Adipocyte (in vitro differentiated cells): ENCODE measurements at regions not wholly inside any gene's neighbourhood (a gene's known extent, or its start where the extent isn't known, plus 50 kb on each side); places are given as distances from the start of the nearest gene placed in this dataset.
A peak's percentile ranks its signal among the peaks of the same experiment; 100 is the strongest.
"Not testable (repeated sequence)": the region's sequence is repeated elsewhere in the genome, so short reads cannot be mapped to it uniquely, and the experiment has no call there.

ENCODE experiments used
- DNase-seq: peaks from one replicate; pipeline ENCODE4 v3.0.0-alpha.2; 2015; ENCODE audit warnings: low read depth
- H3K27me3 ChIP-seq: replicated peaks from 2 replicates; pipeline ENCODE4 v1.7.0; 2013; ENCODE audit warnings: mild to moderate bottlenecking, low read length, moderate library complexity; ENCODE audit not compliant: control insufficient read depth, insufficient read depth
- H3K36me3 ChIP-seq: 2 replicates; pipeline ENCODE4 v1.7.0; 2013; ENCODE audit warnings: low read length, mild to moderate bottlenecking, moderate library complexity; ENCODE audit not compliant: control insufficient read depth, insufficient read depth, severe bottlenecking
- H3K4me1 ChIP-seq: 2 replicates; pipeline ENCODE4 v1.7.0; 2013; ENCODE audit warnings: mild to moderate bottlenecking, low read length, moderate library complexity; ENCODE audit not compliant: control insufficient read depth, insufficient read depth
- H3K4me3 ChIP-seq: 2 replicates; pipeline ENCODE4 v1.7.0; 2013; ENCODE audit warnings: mild to moderate bottlenecking, low read length, moderate library complexity
- H3K9ac ChIP-seq: 2 replicates; pipeline ENCODE4 v1.7.0; 2013; ENCODE audit warnings: mild to moderate bottlenecking, low read length, moderate library complexity
- H3K9me3 ChIP-seq: 2 replicates; pipeline ENCODE4 v1.7.0; 2013; ENCODE audit warnings: mild to moderate bottlenecking, low read length, moderate library complexity; ENCODE audit not compliant: control insufficient read depth

DNA sequence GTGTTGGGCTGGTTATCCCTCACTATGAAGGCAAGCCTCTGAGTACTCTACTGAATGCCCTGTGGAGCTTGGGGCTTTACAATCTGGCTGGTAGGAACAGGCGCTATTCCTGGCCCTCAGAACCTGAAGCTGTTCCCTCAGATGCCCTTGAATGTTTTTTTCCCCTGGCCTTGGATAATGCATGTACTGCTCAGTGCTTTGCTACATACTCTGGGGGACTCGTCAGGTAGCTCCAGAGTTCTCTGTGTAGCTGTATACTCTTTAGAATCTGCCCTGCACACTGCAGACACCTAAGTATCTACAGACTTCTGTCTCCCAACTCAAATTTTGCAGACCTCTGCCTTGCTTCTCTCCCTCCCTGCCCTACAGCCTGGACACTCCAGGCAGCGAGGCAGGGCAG is 93.2 kb downstream of the PROP1 start:
- H3K36me3 ChIP-seq, H3K4me1 ChIP-seq, H3K27me3 ChIP-seq, DNase-seq, H3K9ac ChIP-seq, H3K4me3 ChIP-seq, H3K9me3 ChIP-seq: not testable (repeated sequence)

DNA sequence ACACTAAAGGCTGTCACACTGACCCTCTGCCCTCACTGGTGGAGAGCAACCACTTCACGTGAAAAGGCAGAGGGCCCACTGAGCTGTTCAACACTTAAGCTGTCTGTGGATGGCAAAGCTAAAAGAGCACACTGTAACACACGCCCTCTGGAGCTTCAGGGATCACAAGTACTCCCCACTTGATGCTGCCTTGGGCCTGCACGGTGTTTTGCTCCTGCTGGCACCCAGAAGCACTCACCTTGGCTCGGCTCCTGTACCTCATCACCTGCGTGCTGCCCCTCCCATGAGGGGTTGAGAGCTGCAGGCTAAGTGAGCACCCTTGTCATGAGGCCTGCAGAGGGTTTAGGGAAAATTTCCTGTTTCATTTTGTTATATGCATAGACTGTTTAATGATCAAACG is 96.0 kb downstream of the PROP1 start:
- not testable (repeated sequence) for H3K36me3 ChIP-seq, H3K9ac ChIP-seq, H3K27me3 ChIP-seq, H3K4me1 ChIP-seq, H3K4me3 ChIP-seq, H3K9me3 ChIP-seq, DNase-seq

DNA sequence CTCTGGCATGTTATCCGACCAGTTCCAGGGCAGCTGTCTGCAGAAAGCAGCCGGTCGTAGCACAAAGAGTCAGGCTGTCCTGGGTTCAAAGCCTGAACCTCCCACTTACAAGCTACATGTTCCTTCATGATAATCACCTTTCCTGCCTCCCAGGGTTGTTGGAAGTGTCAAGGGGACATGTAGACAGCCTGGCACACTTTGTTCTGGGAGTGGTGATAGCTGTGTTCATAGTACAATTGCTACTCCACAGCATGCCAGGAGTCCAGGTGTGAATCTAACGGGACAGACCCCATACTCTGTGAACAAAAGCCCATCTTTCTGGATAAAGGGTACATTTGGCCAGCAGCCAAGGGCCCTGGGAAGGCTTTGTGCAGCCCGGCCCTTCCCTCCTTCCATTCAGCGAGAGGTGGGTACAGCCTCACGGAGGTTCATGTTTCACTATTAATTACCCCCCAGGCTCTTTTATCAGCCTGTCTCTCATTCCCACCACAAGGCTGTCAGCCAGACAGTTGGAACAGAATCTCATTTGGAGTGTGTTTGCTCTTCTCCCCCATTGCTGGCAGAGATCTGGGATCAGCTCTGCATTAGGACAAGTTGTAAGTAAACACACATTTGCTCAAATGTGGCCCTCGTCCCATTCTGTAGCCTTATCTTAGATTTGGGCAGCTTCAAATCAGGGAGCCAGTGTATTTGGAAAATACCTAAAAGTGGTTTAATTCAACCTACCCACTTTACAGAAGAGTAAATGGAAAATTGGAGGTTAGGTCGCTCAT is 101.2 kb downstream of the PROP1 start:
- not testable (repeated sequence) for DNase-seq, H3K27me3 ChIP-seq, H3K4me3 ChIP-seq, H3K9me3 ChIP-seq, H3K4me1 ChIP-seq, H3K36me3 ChIP-seq, H3K9ac ChIP-seq

DNA sequence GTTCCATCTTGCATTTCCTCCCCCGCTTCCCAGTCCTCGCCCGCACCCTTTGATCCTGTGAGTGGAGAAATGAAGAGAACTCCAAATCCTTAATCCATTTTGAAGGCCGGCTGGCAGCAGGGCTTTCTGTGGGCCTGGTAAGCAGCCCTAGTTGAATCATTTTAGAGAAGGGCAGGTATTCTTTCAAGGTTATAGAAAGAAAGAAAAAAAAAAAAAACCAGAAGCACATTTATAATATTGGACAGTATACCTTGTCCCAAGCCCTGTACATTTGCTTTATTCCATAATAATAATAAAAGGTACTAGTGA is 103.7 kb downstream of the PROP1 start:
- not testable (repeated sequence) for DNase-seq, H3K36me3 ChIP-seq, H3K4me3 ChIP-seq, H3K9me3 ChIP-seq, H3K9ac ChIP-seq, H3K4me1 ChIP-seq, H3K27me3 ChIP-seq

DNA sequence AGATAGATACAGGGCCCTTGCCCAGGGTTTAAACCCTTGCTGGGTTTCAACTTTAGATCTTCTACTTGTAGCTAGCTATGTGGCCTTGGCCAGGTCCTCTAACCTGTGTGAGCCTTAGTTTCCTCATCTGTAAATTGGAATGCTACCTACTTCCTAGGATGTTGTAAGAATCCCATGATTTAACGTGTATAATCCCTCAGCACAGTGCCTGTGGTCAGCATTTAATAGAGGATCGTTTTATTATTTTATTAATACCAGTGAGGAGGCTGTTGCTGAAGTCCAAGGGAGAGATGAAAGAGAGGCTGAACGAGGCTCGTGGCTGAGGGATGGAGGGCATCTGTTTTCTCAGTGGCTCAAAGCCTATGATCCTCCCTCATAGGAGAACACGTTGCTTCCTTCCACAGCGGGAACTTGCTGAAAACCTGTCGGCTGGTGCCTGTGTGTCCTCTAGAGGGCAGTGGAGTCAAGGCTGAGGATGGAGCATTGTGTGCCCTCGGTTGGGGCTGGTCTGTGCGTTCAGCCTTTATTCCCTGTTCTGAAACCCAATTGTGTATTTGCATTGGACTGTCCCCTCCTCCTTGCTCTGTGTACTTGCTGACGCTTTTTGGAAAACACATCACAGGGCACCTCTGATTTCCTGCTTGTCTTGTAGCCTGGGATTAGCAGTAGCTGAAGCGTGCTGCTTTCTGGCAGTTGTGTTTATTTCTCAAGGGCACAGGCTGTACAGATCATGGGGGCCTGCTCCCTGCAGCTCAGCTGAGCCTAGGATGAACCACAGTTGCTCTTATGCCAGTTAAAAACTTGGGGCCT is 104.3 kb downstream of the PROP1 start:
- H3K27me3 ChIP-seq, H3K4me1 ChIP-seq, H3K9ac ChIP-seq, H3K4me3 ChIP-seq, H3K9me3 ChIP-seq, DNase-seq, H3K36me3 ChIP-seq: not testable (repeated sequence)

DNA sequence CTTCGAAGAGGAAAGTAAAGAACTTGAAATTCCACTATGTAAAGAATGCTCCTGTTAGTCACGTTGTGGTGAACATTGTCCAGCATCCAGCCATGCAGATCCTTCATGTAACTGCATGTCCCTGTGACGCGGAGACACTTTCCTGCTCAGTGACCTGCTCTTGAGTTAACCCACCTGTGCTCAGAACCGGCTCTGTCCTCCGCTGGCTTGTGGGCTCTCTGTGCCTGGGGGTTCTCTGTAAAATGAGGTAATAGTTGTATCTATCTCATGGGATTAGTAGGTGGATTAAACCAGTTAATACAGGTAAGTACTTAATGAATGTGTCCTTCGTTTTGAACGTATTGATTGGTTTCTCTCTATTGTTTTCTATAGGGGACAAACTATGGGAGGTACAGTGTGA is 100.6 kb upstream of the FAM153A start:
- H3K4me3 ChIP-seq, H3K4me1 ChIP-seq, H3K36me3 ChIP-seq, H3K9ac ChIP-seq, DNase-seq, H3K9me3 ChIP-seq, H3K27me3 ChIP-seq: not testable (repeated sequence)

DNA sequence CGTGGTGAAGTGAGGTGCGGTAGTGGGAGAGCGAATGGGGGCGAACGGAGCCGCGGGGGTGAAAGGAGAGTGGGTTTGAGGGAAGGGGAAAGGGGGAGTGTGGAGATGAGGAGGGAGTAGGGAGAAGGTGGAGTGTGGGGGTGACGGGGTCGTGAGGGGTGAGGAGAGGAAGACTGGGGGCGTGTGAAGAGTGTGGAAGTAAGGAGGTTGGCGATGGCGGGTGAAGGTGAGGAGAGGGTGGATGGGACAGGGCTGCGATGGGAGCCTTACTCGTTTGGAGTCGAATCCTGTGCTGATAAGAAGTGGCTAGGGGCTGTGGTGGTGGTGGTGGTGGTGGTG is 93.2 kb upstream of the FAM153A start:
- H3K4me1 ChIP-seq, H3K27me3 ChIP-seq, DNase-seq, H3K9ac ChIP-seq, H3K36me3 ChIP-seq, H3K9me3 ChIP-seq: not testable (repeated sequence)
- H3K4me3 ChIP-seq = peak overlapping the region; percentile 69

DNA sequence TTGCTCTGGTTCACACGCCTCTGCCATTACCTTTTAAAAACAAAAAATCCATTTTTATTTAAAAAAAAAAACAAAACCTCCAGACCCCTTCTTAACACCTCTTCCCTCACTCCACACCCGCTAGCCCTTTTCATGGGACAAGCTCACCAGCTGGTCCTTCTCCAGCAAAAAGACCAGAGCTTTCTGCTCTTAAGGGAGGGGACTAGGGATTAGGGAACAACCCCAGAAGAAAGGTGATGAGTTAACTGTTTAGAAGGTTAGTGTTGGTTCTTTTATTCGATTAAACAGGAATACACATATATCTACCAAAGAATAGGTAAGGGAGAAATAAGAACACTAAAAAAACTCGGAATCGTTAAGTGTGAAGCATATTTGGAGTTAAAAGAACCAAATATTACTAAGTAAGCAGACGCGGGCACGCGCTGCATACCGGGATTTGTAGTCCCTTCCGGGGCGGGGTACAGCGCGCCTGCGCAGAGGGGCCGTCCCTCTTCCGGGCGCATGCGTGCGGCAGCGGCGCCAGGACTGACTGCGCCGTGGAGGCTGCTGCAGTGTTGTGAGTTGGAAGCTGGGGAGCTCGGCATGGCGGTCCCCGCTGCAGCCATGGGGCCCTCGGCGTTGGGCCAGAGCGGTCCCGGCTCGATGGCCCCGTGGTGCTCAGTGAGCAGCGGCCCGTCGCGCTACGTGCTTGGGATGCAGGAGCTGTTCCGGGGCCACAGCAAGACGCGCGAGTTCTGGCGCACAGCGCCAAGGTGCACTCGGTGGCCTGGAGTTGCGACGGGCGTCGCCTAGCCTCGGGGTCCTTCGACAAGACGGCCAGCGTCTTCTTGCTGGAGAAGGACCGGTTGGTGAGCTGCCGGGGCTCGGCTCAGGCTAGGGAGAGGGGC is 92.6 kb upstream of the FAM153A start:
- not testable (repeated sequence) for H3K27me3 ChIP-seq, H3K36me3 ChIP-seq, H3K9ac ChIP-seq, H3K4me1 ChIP-seq, H3K9me3 ChIP-seq
- H3K4me3 ChIP-seq = peak overlapping the region; percentile 68
- DNase-seq = peak; percentile 24

DNA sequence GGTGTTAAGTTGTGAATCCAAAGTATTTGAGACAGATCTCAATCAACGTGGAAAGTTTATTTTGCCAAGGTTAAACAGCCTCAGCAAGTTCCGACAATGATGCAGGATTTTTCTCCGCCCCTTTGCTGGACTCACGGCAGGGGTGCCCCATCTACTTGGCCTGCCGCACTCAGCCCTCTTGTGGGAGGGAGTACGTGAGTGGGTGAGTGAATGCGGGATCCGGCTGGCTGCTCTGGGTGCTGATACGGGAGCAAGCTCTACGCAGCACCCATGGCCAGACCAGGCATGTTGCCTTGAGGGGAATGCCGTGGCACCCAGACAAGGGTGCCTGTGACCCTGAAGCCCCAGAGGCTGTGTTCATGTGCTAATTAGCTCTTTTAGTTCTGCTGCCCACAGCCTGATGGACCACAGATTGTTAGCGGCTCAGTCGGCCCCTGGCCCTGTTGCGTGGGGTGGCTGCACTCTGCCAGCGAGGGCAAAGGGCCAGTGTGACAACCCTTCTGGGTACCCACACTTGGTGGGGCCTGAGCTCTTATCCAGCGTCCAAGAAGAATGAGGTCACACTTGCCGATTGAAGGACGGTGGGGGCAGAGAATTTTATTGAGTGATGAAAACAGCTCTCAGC is 81.2 kb upstream of the FAM153A start:
- H3K9me3 ChIP-seq, H3K9ac ChIP-seq, H3K4me1 ChIP-seq, DNase-seq, H3K36me3 ChIP-seq, H3K4me3 ChIP-seq, H3K27me3 ChIP-seq: not testable (repeated sequence)

DNA sequence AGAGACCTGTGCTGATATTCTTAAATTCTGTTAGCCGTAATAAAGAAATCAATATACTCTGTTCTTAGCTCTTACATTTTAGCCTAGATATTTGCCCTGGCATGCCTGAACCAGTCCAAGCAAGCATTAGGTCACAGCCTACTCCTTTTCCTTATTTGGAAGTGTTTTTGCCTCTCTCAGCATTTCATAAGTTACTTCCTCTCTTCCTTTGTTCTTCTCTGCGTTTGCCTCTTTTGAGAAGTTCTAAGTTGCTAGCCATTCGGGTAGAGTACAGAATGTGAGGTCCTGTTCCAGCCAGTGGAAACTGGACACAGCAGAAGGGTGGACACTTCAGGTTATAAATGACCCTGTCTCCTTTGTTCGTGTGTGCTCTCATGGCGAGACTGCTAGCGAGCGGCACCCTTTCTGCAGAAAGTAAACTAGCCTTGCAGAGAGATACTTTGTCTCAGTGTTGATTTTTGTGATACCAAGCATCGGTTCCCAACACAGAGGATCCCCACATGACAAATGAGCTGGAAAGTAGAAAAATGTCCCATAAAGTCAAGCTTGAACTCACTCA is 75.0 kb upstream of the FAM153A start:
- H3K27me3 ChIP-seq, H3K4me3 ChIP-seq, H3K9me3 ChIP-seq, H3K36me3 ChIP-seq, H3K4me1 ChIP-seq, H3K9ac ChIP-seq, DNase-seq: not testable (repeated sequence)

DNA sequence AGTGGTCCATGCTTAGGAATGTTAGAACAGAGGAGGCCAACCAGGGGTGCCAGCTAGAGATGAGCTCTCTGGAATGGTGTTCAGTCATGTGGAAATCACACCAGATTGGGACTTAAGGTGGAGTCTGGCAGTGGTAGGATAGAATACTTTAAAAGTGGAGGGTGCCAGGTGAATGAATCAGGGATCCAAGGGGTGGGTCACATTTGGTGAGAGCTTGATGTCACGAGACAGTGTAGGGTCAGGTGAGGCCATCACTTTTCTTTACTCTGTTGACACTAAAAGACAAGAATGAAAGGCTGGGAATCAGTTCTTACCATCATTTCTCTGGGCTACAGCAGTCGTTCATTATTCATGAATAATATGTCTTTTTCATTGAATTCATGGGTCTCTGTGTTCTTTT is 73.8 kb upstream of the FAM153A start:
- H3K9ac ChIP-seq, H3K4me3 ChIP-seq, DNase-seq: not testable (repeated sequence)

More for the DNA sequence above, 73.8 kb upstream of the FAM153A start:
- not testable (repeated sequence) for H3K4me1 ChIP-seq, H3K27me3 ChIP-seq, H3K9me3 ChIP-seq, H3K36me3 ChIP-seq
